SK-N-MC (cell line): ENCODE measurements at regions not wholly inside any gene's neighbourhood (a gene's known extent, or its start where the extent isn't known, plus 50 kb on each side); places are given as distances from the start of the nearest gene placed in this dataset.

Experiments used
- EZH2 ChIP-seq: fragments of 200-600 bp; sonication (generic); IDR thresholded peaks from one replicate; pipeline ENCODE4 v1.6.1; 2017; ENCODE audit warnings: antibody characterized with exemption
- POLR2AphosphoS5 ChIP-seq: IDR thresholded peaks from 2 replicates; pipeline ENCODE4 v1.6.1; 2012; ENCODE audit warnings: mild to moderate bottlenecking, low read depth, low read length, borderline replicate concordance

DNA sequence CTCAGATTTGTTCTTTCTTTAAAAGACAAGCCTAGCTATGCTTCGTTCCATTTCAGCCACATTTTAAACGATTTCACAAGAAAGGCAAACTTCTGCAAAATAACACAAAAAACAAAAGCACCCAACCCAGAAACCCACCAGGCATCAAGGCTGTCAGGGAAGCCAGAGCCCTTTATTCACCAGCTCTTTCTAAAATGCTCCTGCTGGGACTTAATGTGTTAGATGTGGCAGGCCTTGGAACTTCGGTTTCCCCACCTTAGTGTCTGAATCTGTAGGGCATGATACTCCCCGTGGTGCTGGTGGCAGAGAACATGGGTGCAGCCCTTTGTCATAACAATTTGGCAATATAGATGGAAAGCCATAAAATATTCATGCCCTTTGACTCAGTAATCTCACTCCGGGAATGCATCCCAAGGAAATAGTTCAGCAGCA is 56.8 kb upstream of the LCTL start:
- TF ChIP-seq POLR2AphosphoS5, result no peak
- TF ChIP-seq EZH2, result no peak
